Activated CD4-positive, alpha-beta memory T cell treated with anti-CD3 and anti-CD28 coated beads, Interleukin-2, amount 10 ng/mL, durations not matched to agents 7 days and 5 days (primary cell): ENCODE measurements at regions not wholly inside any gene's neighbourhood (a gene's known extent, or its start where the extent isn't known, plus 50 kb on each side); places are given as distances from the start of the nearest gene placed in this dataset.
A peak's percentile ranks its signal among the peaks of the same experiment; 100 is the strongest.

Source experiments
- CTCF ChIA-PET: fragments of 350-600 bp; sonication (Branson Sonifier 250); formaldehyde crosslinking; loops from one replicate; lab custom pipeline; 2021; ENCODE audit warnings: antibody characterized with exemption, inconsistent platforms; lab: Charles Lee
- POLR2A ChIA-PET: fragments of 350-600 bp; sonication (Branson Sonifier 250); formaldehyde crosslinking; loops from one replicate; lab custom pipeline; 2021; ENCODE audit warnings: antibody characterized with exemption; lab: Charles Lee
- DNase-seq: peaks from one replicate; pipeline ENCODE4 v3.0.0-alpha.2; 2020
- H3K27ac Mint-ChIP-seq: one replicate; pipeline ENCODE4 v1.8.0; 2021; ENCODE audit warnings: mild to moderate bottlenecking, mixed read lengths
- H3K27me3 Mint-ChIP-seq: one replicate; pipeline ENCODE4 v1.8.0; 2021; ENCODE audit warnings: mixed read lengths
- H3K36me3 Mint-ChIP-seq: one replicate; pipeline ENCODE4 v1.8.0; 2021; ENCODE audit warnings: low read depth, mixed read lengths
- H3K4me1 Mint-ChIP-seq: one replicate; pipeline ENCODE4 v1.8.0; 2021; ENCODE audit warnings: mixed read lengths
- H3K4me3 Mint-ChIP-seq: one replicate; pipeline ENCODE4 v1.8.0; 2021; ENCODE audit warnings: mild to moderate bottlenecking, mixed read lengths
- H3K9me3 Mint-ChIP-seq: one replicate; pipeline ENCODE4 v1.8.0; 2021; ENCODE audit warnings: mixed read lengths

- Mint-ChIP-seq H3K9me3 (peaks cover 2% of the 10 kb centered on the region), H3K27me3 (peaks cover 15% of the 10 kb centered on the region), H3K4me3 (no peak overlapping the region), H3K27ac (no peak overlapping the region), H3K36me3 (peaks cover 2% of the 10 kb centered on the region), H3K4me1 (peaks cover 6% of the 10 kb centered on the region)
- DNase-seq: no peak
- POLR2A ChIA-PET: no interaction called here
- CTCF ChIA-PET: no interaction called here
These were observed 242.2 kb downstream of the GATA3 start for GRCh38 chr10:8296734-8297101.

- ChIA-PET CTCF (no interaction called here), POLR2A (interaction anchor here (1.0 kb wide), 1 partner anchor 95 kb away, joined by 3 read pairs; no protein-coding TSS in a partner anchor)
- Mint-ChIP-seq H3K36me3 (peaks cover 3% of the 10 kb centered on the region), H3K9me3 (peaks cover 2% of the 10 kb centered on the region), H3K27ac (no peak overlapping the region), H3K27me3 (peaks cover 15% of the 10 kb centered on the region), H3K4me3 (no peak overlapping the region), H3K4me1 (peaks cover 6% of the 10 kb centered on the region)
- no peak for DNase-seq
These were observed 242.6 kb downstream of the GATA3 start for GRCh38 chr10:8297107-8297506.

GRCh38 chr10:8297959-8298358, 243.5 kb downstream of the GATA3 start:
- Mint-ChIP-seq H3K27ac (no peak overlapping the region), H3K27me3 (peaks cover 15% of the 10 kb centered on the region), H3K4me1 (peaks cover 6% of the 10 kb centered on the region), H3K4me3 (no peak overlapping the region), H3K36me3 (peaks cover 4% of the 10 kb centered on the region), H3K9me3 (peaks cover 2% of the 10 kb centered on the region)
- ChIA-PET CTCF (no interaction called here), POLR2A (interaction anchor here (1.0 to 1.2 kb wide), 2 partner anchors 94 to 238 kb away, joined by 3 read pairs; no protein-coding TSS in a partner anchor)
- DNase-seq: no peak

- Mint-ChIP-seq H3K9me3 (no peaks in the 10 kb centered on the region), H3K4me1 (peaks cover 6% of the 10 kb centered on the region), H3K4me3 (no peak overlapping the region), H3K36me3 (peaks cover 2% of the 10 kb centered on the region), H3K27me3 (peaks cover 13% of the 10 kb centered on the region), H3K27ac (no peak overlapping the region)
- ChIA-PET POLR2A (interaction anchor here (0.6 to 1.2 kb wide), 3 partner anchors 108 to 239 kb away, joined by 3 read pairs; no protein-coding TSS in a partner anchor), CTCF (no interaction called here)
- no peak for DNase-seq
These were observed 244.5 kb downstream of the GATA3 start for GRCh38 chr10:8298896-8299570.

GRCh38 chr10:8300925-8301324, 246.4 kb downstream of the GATA3 start:
- DNase-seq: no peak
- Mint-ChIP-seq H3K4me1 (peaks cover 2% of the 10 kb centered on the region), H3K9me3 (no peaks in the 10 kb centered on the region), H3K27me3 (peaks cover 16% of the 10 kb centered on the region), H3K36me3 (peaks cover 6% of the 10 kb centered on the region), H3K4me3 (no peak overlapping the region), H3K27ac (no peak overlapping the region)
- CTCF ChIA-PET: no interaction called here
- POLR2A ChIA-PET: interaction anchor here (1.3 kb wide), 1 partner anchor 15 kb away, joined by 3 read pairs; no protein-coding TSS in a partner anchor

GRCh38 chr10:8301333-8301732, 246.8 kb downstream of the GATA3 start:
- H3K27ac Mint-ChIP-seq: no peak overlapping the region
- POLR2A ChIA-PET: no interaction called here

GRCh38 chr10:8301831-8302230, 247.3 kb downstream of the GATA3 start:
- Mint-ChIP-seq H3K9me3 (no peaks in the 10 kb centered on the region), H3K36me3 (peaks cover 6% of the 10 kb centered on the region), H3K4me3 (no peak overlapping the region), H3K27ac (no peak overlapping the region), H3K27me3 (peaks cover 14% of the 10 kb centered on the region), H3K4me1 (peaks cover 6% of the 10 kb centered on the region)
- ChIA-PET POLR2A (no interaction called here), CTCF (no interaction called here)
- DNase-seq: no peak

More at GRCh38 chr10:8301333-8301732, 246.8 kb downstream of the GATA3 start:
- Mint-ChIP-seq H3K9me3 (no peaks in the 10 kb centered on the region), H3K27me3 (peaks cover 14% of the 10 kb centered on the region), H3K4me1 (peaks cover 2% of the 10 kb centered on the region), H3K36me3 (peaks cover 6% of the 10 kb centered on the region), H3K4me3 (no peak overlapping the region)
- no peak for DNase-seq
- CTCF ChIA-PET: no interaction called here

GRCh38 chr10:8302565-8302964, 248.1 kb downstream of the GATA3 start:
- no peaks in the 10 kb centered on the region for H3K9me3 Mint-ChIP-seq
- ChIA-PET CTCF (no interaction called here), POLR2A (no interaction called here)
- H3K27ac Mint-ChIP-seq: no peak overlapping the region
- peaks cover 6% of the 10 kb centered on the region for H3K36me3 Mint-ChIP-seq
- no peak for DNase-seq
- no peak overlapping the region for H3K4me3 Mint-ChIP-seq
- H3K27me3 Mint-ChIP-seq: peaks cover 13% of the 10 kb centered on the region
- peaks cover 13% of the 10 kb centered on the region for H3K4me1 Mint-ChIP-seq

- peaks cover 13% of the 10 kb centered on the region for H3K4me1 Mint-ChIP-seq
- peaks cover 6% of the 10 kb centered on the region for H3K36me3 Mint-ChIP-seq
These were observed 250.4 kb downstream of the GATA3 start for GRCh38 chr10:8304861-8305260.

GRCh38 chr10:8305876-8306652, 251.6 kb downstream of the GATA3 start:
- CTCF ChIA-PET: no interaction called here
- H3K4me3 Mint-ChIP-seq: no peak overlapping the region
- peaks cover 6% of the 10 kb centered on the region for H3K36me3 Mint-ChIP-seq
- peaks cover 13% of the 10 kb centered on the region for H3K4me1 Mint-ChIP-seq
- H3K27me3 Mint-ChIP-seq: peaks cover 2% of the 10 kb centered on the region
- no peak for DNase-seq
- no peaks in the 10 kb centered on the region for H3K9me3 Mint-ChIP-seq
- POLR2A ChIA-PET: interaction anchor here (0.7 to 1.2 kb wide), 3 partner anchors 27 to 245 kb away, joined by 3 read pairs; no protein-coding TSS in a partner anchor
- no peak overlapping the region for H3K27ac Mint-ChIP-seq

More at GRCh38 chr10:8304861-8305260, 250.4 kb downstream of the GATA3 start:
- Mint-ChIP-seq H3K27me3 (peaks cover 2% of the 10 kb centered on the region), H3K4me3 (no peak overlapping the region), H3K27ac (no peak overlapping the region), H3K9me3 (no peaks in the 10 kb centered on the region)
- no peak for DNase-seq
- ChIA-PET CTCF (no interaction called here), POLR2A (no interaction called here)

- Mint-ChIP-seq H3K27ac (peak overlapping the region; percentile 8), H3K4me3 (no peak overlapping the region), H3K36me3 (peaks cover 6% of the 10 kb centered on the region), H3K4me1 (peaks cover 16% of the 10 kb centered on the region), H3K27me3 (peaks cover 2% of the 10 kb centered on the region), H3K9me3 (no peaks in the 10 kb centered on the region)
- CTCF ChIA-PET: no interaction called here
- POLR2A ChIA-PET: interaction anchor here (0.7 to 1.2 kb wide), 3 partner anchors 27 to 246 kb away, joined by 3 read pairs; no protein-coding TSS in a partner anchor
- DNase-seq: no peak
These were observed 252.3 kb downstream of the GATA3 start for GRCh38 chr10:8306685-8307364.

- Mint-ChIP-seq H3K27me3 (no peaks in the 10 kb centered on the region), H3K36me3 (peaks cover 7% of the 10 kb centered on the region), H3K9me3 (peaks cover 4% of the 10 kb centered on the region), H3K27ac (no peak overlapping the region), H3K4me3 (no peak overlapping the region), H3K4me1 (peaks cover 42% of the 10 kb centered on the region)
- ChIA-PET CTCF (no interaction called here), POLR2A (no interaction called here)
- DNase-seq: no peak
These were observed 256.4 kb downstream of the GATA3 start for GRCh38 chr10:8310930-8311329.
